Neutrophil (primary cell): ENCODE measurements at regions not wholly inside any gene's neighbourhood (a gene's known extent, or its start where the extent isn't known, plus 50 kb on each side); places are given as distances from the start of the nearest gene placed in this dataset.

Experiments
- H3K27ac ChIP-seq: fragments of 200-600 bp; sonication (generic); 2 replicates; pipeline ENCODE4 v1.5.1; 2016; ENCODE audit warnings: mild to moderate bottlenecking, moderate library complexity
- H3K27me3 ChIP-seq: fragments of 200-600 bp; sonication (generic); 2 replicates; pipeline ENCODE4 v1.6.0; 2016; ENCODE audit warnings: mild to moderate bottlenecking
- H3K36me3 ChIP-seq: fragments of 200-600 bp; sonication (generic); 2 replicates; pipeline ENCODE4 v1.5.1; 2017
- H3K4me1 ChIP-seq, 2 experiments: fragments of 200-600 bp in 1 of 2; sonication (generic) in 1 of 2; 1 replicate in 1 of 2; 2 replicates in 1 of 2; pipeline versions ENCODE4 v1.5.1 to v1.6.1; 2013 to 2016; ENCODE audit warnings: low read depth in 1 of 2, low read length in 1 of 2, mild to moderate bottlenecking in 1 of 2, moderate library complexity in 1 of 2; ENCODE audit not compliant: control insufficient read depth in 1 of 2, insufficient read depth in 1 of 2
- H3K4me3 ChIP-seq, 2 experiments: fragments of 200-600 bp in 1 of 2; sonication (generic) in 1 of 2; 1 replicate in 1 of 2; 2 replicates in 1 of 2; pipeline ENCODE4 v1.5.1; 2013 to 2016; ENCODE audit warnings: low read depth in 1 of 2, low read length in 1 of 2, mild to moderate bottlenecking in 1 of 2, moderate library complexity in 1 of 2
- H3K9me3 ChIP-seq: fragments of 200-600 bp; sonication (generic); 2 replicates; pipeline ENCODE4 v1.5.1; 2016
- CTCF ChIP-seq: fragments of 200-600 bp; sonication (generic); IDR thresholded peaks from 2 replicates; pipeline ENCODE4 v1.5.1; 2016; ENCODE audit warnings: antibody characterized with exemption

- no peak overlapping the region for H3K27ac ChIP-seq
- no peaks in the 10 kb centered on the region for H3K36me3 ChIP-seq
- H3K27me3 ChIP-seq, result no peaks in the 10 kb centered on the region
- H3K4me1 ChIP-seq, result no peaks in the 10 kb centered on the region
- H3K9me3 ChIP-seq, result no peaks in the 10 kb centered on the region
- no peak overlapping the region for H3K4me3 ChIP-seq
- TF ChIP-seq CTCF, result no peak
Measured at GRCh38 chr11:70498976-70499801, 100.9 kb downstream of the CTTN start.

GRCh38 chr11:70500076-70500847, 101.9 kb downstream of the CTTN start:
- Histone ChIP-seq H3K4me3 (no peak overlapping the region), H3K4me1 (no peaks in the 10 kb centered on the region), H3K27me3 (no peaks in the 10 kb centered on the region), H3K27ac (no peak overlapping the region), H3K9me3 (no peaks in the 10 kb centered on the region), H3K36me3 (no peaks in the 10 kb centered on the region)
- no peak for TF ChIP-seq CTCF

- no peaks in the 10 kb centered on the region for H3K9me3 ChIP-seq
- no peak overlapping the region for H3K4me3 ChIP-seq
- no peaks in the 10 kb centered on the region for H3K36me3 ChIP-seq
- no peak overlapping the region for H3K27ac ChIP-seq
- TF ChIP-seq CTCF, result no peak
- no peaks in the 10 kb centered on the region for H3K4me1 ChIP-seq
- no peaks in the 10 kb centered on the region for H3K27me3 ChIP-seq
Measured at GRCh38 chr11:70501051-70501901, 102.9 kb downstream of the CTTN start.

- TF ChIP-seq CTCF, result no peak
- H3K27ac ChIP-seq, result no peak overlapping the region
- H3K4me3 ChIP-seq, result no peak overlapping the region
- H3K27me3 ChIP-seq, result no peaks in the 10 kb centered on the region
- no peaks in the 10 kb centered on the region for H3K36me3 ChIP-seq
- no peaks in the 10 kb centered on the region for H3K4me1 ChIP-seq
- H3K9me3 ChIP-seq, result no peaks in the 10 kb centered on the region
Measured at GRCh38 chr11:70501933-70502540, 103.7 kb downstream of the CTTN start.
